Keratinocyte (primary cell): ENCODE measurements at regions not wholly inside any gene's neighbourhood (a gene's known extent, or its start where the extent isn't known, plus 50 kb on each side); places are given as distances from the start of the nearest gene placed in this dataset.
"Not testable (repeated sequence)": the region's sequence is repeated elsewhere in the genome, so short reads cannot be mapped to it uniquely, and the experiment has no call there.

Source experiments
- EZH2 ChIP-seq: IDR thresholded peaks from one replicate; pipeline ENCODE4 v1.6.1; 2012; ENCODE audit warnings: inconsistent platforms, mild to moderate bottlenecking, low read length, moderate library complexity
- TF ChIP-seq, protein P1 (sequence below), 3 experiments: IDR thresholded peaks in 1 of 3; conservative IDR thresholded peaks in 1 of 3; optimal IDR thresholded peaks in 1 of 3; 2 replicates in 2 of 3; 3 replicates in 1 of 3; pipeline versions ENCODE3 to v1.5.1; 2011; ENCODE audit warnings: low read length in 3 of 3, mild to moderate bottlenecking in 3 of 3, moderate library complexity in 2 of 3, control low read depth in 1 of 3, inconsistent platforms in 1 of 3; ENCODE audit not compliant: insufficient read depth in 2 of 3; ENCODE audit errors: extremely low read depth in 1 of 3

- TF ChIP-seq, protein P1, sequence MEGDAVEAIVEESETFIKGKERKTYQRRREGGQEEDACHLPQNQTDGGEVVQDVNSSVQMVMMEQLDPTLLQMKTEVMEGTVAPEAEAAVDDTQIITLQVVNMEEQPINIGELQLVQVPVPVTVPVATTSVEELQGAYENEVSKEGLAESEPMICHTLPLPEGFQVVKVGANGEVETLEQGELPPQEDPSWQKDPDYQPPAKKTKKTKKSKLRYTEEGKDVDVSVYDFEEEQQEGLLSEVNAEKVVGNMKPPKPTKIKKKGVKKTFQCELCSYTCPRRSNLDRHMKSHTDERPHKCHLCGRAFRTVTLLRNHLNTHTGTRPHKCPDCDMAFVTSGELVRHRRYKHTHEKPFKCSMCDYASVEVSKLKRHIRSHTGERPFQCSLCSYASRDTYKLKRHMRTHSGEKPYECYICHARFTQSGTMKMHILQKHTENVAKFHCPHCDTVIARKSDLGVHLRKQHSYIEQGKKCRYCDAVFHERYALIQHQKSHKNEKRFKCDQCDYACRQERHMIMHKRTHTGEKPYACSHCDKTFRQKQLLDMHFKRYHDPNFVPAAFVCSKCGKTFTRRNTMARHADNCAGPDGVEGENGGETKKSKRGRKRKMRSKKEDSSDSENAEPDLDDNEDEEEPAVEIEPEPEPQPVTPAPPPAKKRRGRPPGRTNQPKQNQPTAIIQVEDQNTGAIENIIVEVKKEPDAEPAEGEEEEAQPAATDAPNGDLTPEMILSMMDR (optimal IDR thresholded peaks at IDR 0.05 in 1 of 3, IDR thresholded peaks at IDR 0.05 in 1 of 3, conservative IDR thresholded peaks at IDR 0.05 in 1 of 3; ENCODE audit: extremely low read depth in 1 of 3, insufficient read depth in 2 of 3, low read length in 3 of 3): not testable (repeated sequence)
- not testable (repeated sequence) for TF ChIP-seq EZH2
These were observed 84.3 kb upstream of the FANCL start for GRCh38 chr2:58325296-58325895.
